Testis (tissue), 2 donors: ENCODE measurements at regions not wholly inside any gene's neighbourhood (a gene's known extent, or its start where the extent isn't known, plus 50 kb on each side); places are given as distances from the start of the nearest gene placed in this dataset.
"Not testable (repeated sequence)": the region's sequence is repeated elsewhere in the genome, so short reads cannot be mapped to it uniquely, and the experiment has no call there.

Source experiments
- DNase-seq: peaks from one replicate; pipeline ENCODE4 v3.0.0-alpha.2; 2019
- H3K27ac ChIP-seq, 2 donors: fragments of 200-600 bp; sonication (generic); one replicate each; pipeline ENCODE4 v1.5.1; 2019
- H3K27me3 ChIP-seq: fragments of 200-600 bp; sonication (generic); one replicate; pipeline ENCODE4 v1.5.1; 2019
- H3K36me3 ChIP-seq: fragments of 200-600 bp; sonication (generic); one replicate; pipeline ENCODE4 v1.5.1; 2017; ENCODE audit warnings: low read depth; ENCODE audit errors: missing control alignments
- H3K4me1 ChIP-seq: fragments of 200-600 bp; sonication (generic); one replicate; pipeline ENCODE4 v1.5.1; 2019
- H3K4me3 ChIP-seq, 2 donors: fragments of 200-600 bp; sonication (generic); one replicate each; pipeline ENCODE4 v1.5.1; 2017 to 2019
- H3K9me3 ChIP-seq: fragments of 200-600 bp; sonication (generic); one replicate; pipeline ENCODE4 v1.5.1; 2017
- CTCF ChIP-seq, 3 experiments: fragments of 450-650 bp in 2 of 3; fragments of 200-600 bp in 1 of 3; sonication (generic) in 1 of 3; IDR thresholded peaks; one replicate each; pipeline ENCODE4 v1.5.1; 2016 to 2019; ENCODE audit warnings: antibody characterized with exemption in 3 of 3, mild to moderate bottlenecking in 2 of 3, moderate library complexity in 1 of 3
- POLR2A ChIP-seq: fragments of 450-650 bp; IDR thresholded peaks from one replicate; pipeline ENCODE4 v1.6.1; 2017; ENCODE audit warnings: antibody characterized with exemption, mild to moderate bottlenecking, moderate library complexity
- WGBS, 2 donors: methylation state at CpG; one replicate each; pipeline ENCODE4 v1.1.5; 2018; 5-methylcytosine and 5-hydroxymethylcytosine counted together
- intact Hi-C: fragments of 100-400 bp; cut with DNase I; formaldehyde crosslinking; loops from one replicate; pipeline ENCODE4 v1.15.1; 2023; ENCODE audit warnings: low total_unique reads

GRCh38 chrX:112510629-112511028, 169.1 kb downstream of the LHFPL1 start:
- DNase-seq = no peak
- H3K36me3 ChIP-seq = no peaks in the 10 kb centered on the region
- H3K9me3 ChIP-seq = no peaks in the 10 kb centered on the region
- intact Hi-C loops = no loop called here
- H3K4me3 ChIP-seq = no peak overlapping the region
- TF ChIP-seq POLR2A (no peak), CTCF (IDR thresholded peaks at IDR 0.05) (no peak)
- H3K27me3 ChIP-seq = no peaks in the 10 kb centered on the region
- no peaks in the 10 kb centered on the region for H3K4me1 ChIP-seq
- no peak overlapping the region for H3K27ac ChIP-seq
- 58 to 76% methylated on average over 3 of the region's 3 CpGs for WGBS, 2 donors

GRCh38 chrX:112477653-112478052, 202.1 kb downstream of the LHFPL1 start:
- H3K27me3 ChIP-seq = no peaks in the 10 kb centered on the region
- no peak for DNase-seq
- H3K4me3 ChIP-seq = no peak overlapping the region
- intact Hi-C loops = no loop called here
- no peaks in the 10 kb centered on the region for H3K9me3 ChIP-seq
- TF ChIP-seq POLR2A = no peak
- H3K27ac ChIP-seq = no peak overlapping the region
- H3K4me1 ChIP-seq = no peaks in the 10 kb centered on the region
- no peaks in the 10 kb centered on the region for H3K36me3 ChIP-seq
- WGBS, 2 donors = 87 to 100% methylated on average over 2 of the region's 2 CpGs

GRCh38 chrX:112473654-112474053, 206.1 kb downstream of the LHFPL1 start:
- no peak for DNase-seq
- intact Hi-C loops = no loop called here
- Histone ChIP-seq H3K27me3 (no peaks in the 10 kb centered on the region), H3K4me3 (no peak overlapping the region), H3K4me1 (no peaks in the 10 kb centered on the region), H3K36me3 (no peaks in the 10 kb centered on the region), H3K9me3 (no peaks in the 10 kb centered on the region), H3K27ac (no peak overlapping the region)
- TF ChIP-seq POLR2A (no peak), CTCF (IDR thresholded peaks at IDR 0.05) (no peak)
- WGBS, 2 donors = 60% methylated on average over 2 of the region's 3 CpGs

- H3K9me3 ChIP-seq = no peaks in the 10 kb centered on the region
- no peak overlapping the region for H3K27ac ChIP-seq
- no peak overlapping the region for H3K4me3 ChIP-seq
- 75 to 76% methylated on average over 2 of the region's 2 CpGs for WGBS, 2 donors
- no peaks in the 10 kb centered on the region for H3K4me1 ChIP-seq
- intact Hi-C loops = no loop called here
- H3K36me3 ChIP-seq = no peaks in the 10 kb centered on the region
- no peaks in the 10 kb centered on the region for H3K27me3 ChIP-seq
- TF ChIP-seq CTCF (IDR thresholded peaks at IDR 0.05) (no peak), POLR2A (no peak)
- DNase-seq = no peak
These were observed 209.2 kb downstream of the LHFPL1 start for GRCh38 chrX:112470551-112470950.

- H3K9me3 ChIP-seq, H3K27me3 ChIP-seq, H3K4me1 ChIP-seq, intact Hi-C loops, H3K27ac ChIP-seq, H3K36me3 ChIP-seq, DNase-seq, H3K4me3 ChIP-seq: not testable (repeated sequence)
- 76% methylated on average over 7 of the region's 8 CpGs; no CpG with 5 or more reads in 1 of the 2 donors for WGBS, 2 donors
These were observed 217.7 kb downstream of the LHFPL1 start for GRCh38 chrX:112461949-112462450.

GRCh38 chrX:112457788-112458187, 221.9 kb downstream of the LHFPL1 start:
- Histone ChIP-seq H3K36me3 (no peaks in the 10 kb centered on the region), H3K9me3 (no peaks in the 10 kb centered on the region), H3K4me3 (no peak overlapping the region), H3K27ac (no peak overlapping the region), H3K4me1 (no peaks in the 10 kb centered on the region), H3K27me3 (no peaks in the 10 kb centered on the region)
- no peak for DNase-seq
- intact Hi-C loops = no loop called here
- no peak for TF ChIP-seq POLR2A
- TF ChIP-seq CTCF (IDR thresholded peaks at IDR 0.05) = no peak
